Femur (tissue), 1 donor: ENCODE measurements at regions not wholly inside any gene's neighbourhood (a gene's known extent, or its start where the extent isn't known, plus 50 kb on each side); places are given as distances from the start of the nearest gene placed in this dataset.
"Not testable (repeated sequence)": the region's sequence is repeated elsewhere in the genome, so short reads cannot be mapped to it uniquely, and the experiment has no call there.

ENCODE experiments used
- DNase-seq: peaks from one replicate; pipeline ENCODE4 v3.0.0-alpha.2; 2017

- not testable (repeated sequence) for DNase-seq
Observed at GRCh38 chr16:88252057-88252794, 130.5 kb upstream of the ZNF469 start.

GRCh38 chr16:88258141-88258540 lies 124.6 kb upstream of the ZNF469 start:
- not testable (repeated sequence) for DNase-seq

- DNase-seq, result not testable (repeated sequence)
Observed at GRCh38 chr16:88258764-88259525, 123.8 kb upstream of the ZNF469 start.

GRCh38 chr16:88259538-88259937 lies 123.2 kb upstream of the ZNF469 start:
- not testable (repeated sequence) for DNase-seq

- not testable (repeated sequence) for DNase-seq
Observed at GRCh38 chr16:88260146-88260545, 122.6 kb upstream of the ZNF469 start.

GRCh38 chr16:88260881-88261665 lies 121.7 kb upstream of the ZNF469 start:
- DNase-seq, result not testable (repeated sequence)

- DNase-seq, result peak; percentile 73
Observed at GRCh38 chr16:88261814-88262605, 120.7 kb upstream of the ZNF469 start.

GRCh38 chr16:88262858-88263563 lies 119.7 kb upstream of the ZNF469 start:
- peak; percentile 67 for DNase-seq

GRCh38 chr16:88263681-88264287 lies 119.0 kb upstream of the ZNF469 start:
- not testable (repeated sequence) for DNase-seq

GRCh38 chr16:88264641-88265285 lies 118.0 kb upstream of the ZNF469 start:
- DNase-seq, result peak; percentile 93

- DNase-seq, result not testable (repeated sequence)
Observed at GRCh38 chr16:88265286-88265938, 117.3 kb upstream of the ZNF469 start.

- DNase-seq, result not testable (repeated sequence)
Observed at GRCh38 chr16:88266036-88266435, 116.7 kb upstream of the ZNF469 start.

- DNase-seq, result not testable (repeated sequence)
Observed at GRCh38 chr16:88266935-88267551, 115.7 kb upstream of the ZNF469 start.

- not testable (repeated sequence) for DNase-seq
Observed at GRCh38 chr16:88268186-88268970, 114.4 kb upstream of the ZNF469 start.

GRCh38 chr16:88270171-88270790 lies 112.5 kb upstream of the ZNF469 start:
- DNase-seq, result not testable (repeated sequence)

- not testable (repeated sequence) for DNase-seq
Observed at GRCh38 chr16:88271296-88271695, 111.5 kb upstream of the ZNF469 start.

- not testable (repeated sequence) for DNase-seq
Observed at GRCh38 chr16:88271776-88272175, 111.0 kb upstream of the ZNF469 start.

GRCh38 chr16:88272437-88272836 lies 110.3 kb upstream of the ZNF469 start:
- not testable (repeated sequence) for DNase-seq
